Natural killer cell treated with Interleukin-12 subunit alpha and Interleukin-12 subunit beta and Interleukin-15 and Interleukin-18, amount 100 ng/mL, for 72 hours (primary cell): ENCODE measurements at regions not wholly inside any gene's neighbourhood (a gene's known extent, or its start where the extent isn't known, plus 50 kb on each side); places are given as distances from the start of the nearest gene placed in this dataset.
"Not testable (repeated sequence)": the region's sequence is repeated elsewhere in the genome, so short reads cannot be mapped to it uniquely, and the experiment has no call there.

Experiments
- ATAC-seq, 2 donors: fragments of 150-1000 bp; cut with Tn5 transposase in 1 of 2; sonication (Bioruptor Pico), chemical (Tn5 transposase) in 1 of 2; 2 replicates each; pipeline ENCODE4 v1.10.0; 2021
- DNase-seq: peaks from one replicate; pipeline ENCODE4 v3.0.0; 2022; ENCODE audit warnings: low spot score
- H3K27ac Mint-ChIP-seq, 2 donors: 1 replicate in 1 of 2; 2 replicates in 1 of 2; pipeline ENCODE4 v1.8.0; 2022; ENCODE audit warnings: mixed read lengths in 2 of 2, mild to moderate bottlenecking in 1 of 2, moderate library complexity in 1 of 2
- H3K27me3 Mint-ChIP-seq, 2 donors: 1 replicate in 1 of 2; 2 replicates in 1 of 2; pipeline ENCODE4 v1.8.0; 2022; ENCODE audit warnings: mixed read lengths in 2 of 2
- H3K36me3 Mint-ChIP-seq: one replicate; pipeline ENCODE4 v1.8.0; 2022; ENCODE audit warnings: mixed read lengths
- H3K4me1 Mint-ChIP-seq, 2 donors: 1 replicate in 1 of 2; 2 replicates in 1 of 2; pipeline ENCODE4 v1.8.0; 2022; ENCODE audit warnings: low read depth in 2 of 2, mixed read lengths in 2 of 2, mild to moderate bottlenecking in 1 of 2
- H3K4me3 Mint-ChIP-seq: one replicate; pipeline ENCODE4 v1.8.0; 2022; ENCODE audit warnings: mixed read lengths
- H3K9me3 Mint-ChIP-seq: 2 replicates; pipeline ENCODE4 v1.8.0; 2022; ENCODE audit warnings: mixed read lengths

GRCh38 chr2:156003780-156004179 lies 328.7 kb downstream of the NR4A2 start:
- ATAC-seq (no peak), DNase-seq (no peak)
- H3K27me3 Mint-ChIP-seq: no peaks in the 10 kb centered on the region
- H3K9me3 Mint-ChIP-seq: peaks cover 2% of the 10 kb centered on the region
- H3K27ac Mint-ChIP-seq: no peak overlapping the region
- H3K4me1 Mint-ChIP-seq: no peaks in the 10 kb centered on the region
- no peak overlapping the region for H3K4me3 Mint-ChIP-seq
- H3K36me3 Mint-ChIP-seq: no peaks in the 10 kb centered on the region

GRCh38 chr2:156001851-156002250 lies 330.7 kb downstream of the NR4A2 start:
- DNase-seq: no peak
- Mint-ChIP-seq H3K27me3 (no peaks in the 10 kb centered on the region), H3K36me3 (no peaks in the 10 kb centered on the region), H3K4me3 (no peak overlapping the region), H3K9me3 (peaks cover 7% of the 10 kb centered on the region), H3K4me1 (no peaks in the 10 kb centered on the region), H3K27ac (no peak overlapping the region)
- no peak for ATAC-seq

- H3K4me1 Mint-ChIP-seq: no peaks in the 10 kb centered on the region
- no peak overlapping the region for H3K4me3 Mint-ChIP-seq
- no peaks in the 10 kb centered on the region for H3K27me3 Mint-ChIP-seq
- DNase-seq: no peak
- no peak for ATAC-seq
- H3K36me3 Mint-ChIP-seq: no peaks in the 10 kb centered on the region
- H3K9me3 Mint-ChIP-seq: peaks cover 16% of the 10 kb centered on the region
- no peak overlapping the region for H3K27ac Mint-ChIP-seq
Observed at GRCh38 chr2:155997538-155997937, 335.0 kb downstream of the NR4A2 start.

- ATAC-seq: no peak
- Mint-ChIP-seq H3K36me3 (no peaks in the 10 kb centered on the region), H3K4me1 (no peaks in the 10 kb centered on the region), H3K27ac (no peak overlapping the region), H3K4me3 (no peak overlapping the region), H3K27me3 (no peaks in the 10 kb centered on the region), H3K9me3 (peaks cover 14% of the 10 kb centered on the region)
- no peak for DNase-seq
Observed at GRCh38 chr2:155994315-155994714, 338.2 kb downstream of the NR4A2 start.

- H3K4me3 Mint-ChIP-seq: no peak overlapping the region
- no peak for ATAC-seq
- no peak for DNase-seq
- H3K36me3 Mint-ChIP-seq: no peaks in the 10 kb centered on the region
- no peak overlapping the region for H3K27ac Mint-ChIP-seq
- no peaks in the 10 kb centered on the region for H3K4me1 Mint-ChIP-seq
- H3K9me3 Mint-ChIP-seq: peaks cover 9% of the 10 kb centered on the region
- no peaks in the 10 kb centered on the region for H3K27me3 Mint-ChIP-seq
Observed at GRCh38 chr2:155983845-155984244, 348.7 kb downstream of the NR4A2 start.

- H3K4me3 Mint-ChIP-seq: no peak overlapping the region
- no peak overlapping the region for H3K27ac Mint-ChIP-seq
- H3K4me1 Mint-ChIP-seq: no peaks in the 10 kb centered on the region
- H3K9me3 Mint-ChIP-seq: peaks cover 12% of the 10 kb centered on the region
- DNase-seq: no peak
- no peak for ATAC-seq
- H3K27me3 Mint-ChIP-seq: no peaks in the 10 kb centered on the region
- H3K36me3 Mint-ChIP-seq: no peaks in the 10 kb centered on the region
Observed at GRCh38 chr2:155982135-155982534, 350.4 kb downstream of the NR4A2 start.

GRCh38 chr2:155980941-155981560 lies 351.5 kb downstream of the NR4A2 start:
- Mint-ChIP-seq H3K4me1 (no peaks in the 10 kb centered on the region), H3K4me3 (no peak overlapping the region), H3K9me3 (peaks cover 11% of the 10 kb centered on the region), H3K27me3 (no peaks in the 10 kb centered on the region), H3K36me3 (no peaks in the 10 kb centered on the region), H3K27ac (no peak overlapping the region)
- DNase-seq (no peak), ATAC-seq (no peak)

- H3K4me3 Mint-ChIP-seq: no peak overlapping the region
Observed at GRCh38 chr2:155975734-155976133, 356.8 kb downstream of the NR4A2 start.

GRCh38 chr2:155972916-155973315 lies 359.6 kb downstream of the NR4A2 start:
- no peaks in the 10 kb centered on the region for H3K36me3 Mint-ChIP-seq
- no peak overlapping the region for H3K4me3 Mint-ChIP-seq
- H3K9me3 Mint-ChIP-seq: peaks cover 3% of the 10 kb centered on the region
- DNase-seq (no peak), ATAC-seq (no peak)
- no peaks in the 10 kb centered on the region for H3K27me3 Mint-ChIP-seq
- no peak overlapping the region for H3K27ac Mint-ChIP-seq
- no peaks in the 10 kb centered on the region for H3K4me1 Mint-ChIP-seq

More at GRCh38 chr2:155975734-155976133, 356.8 kb downstream of the NR4A2 start:
- DNase-seq (no peak), ATAC-seq (no peak)
- Mint-ChIP-seq H3K4me1 (no peaks in the 10 kb centered on the region), H3K27ac (no peak overlapping the region), H3K9me3 (peaks cover 5% of the 10 kb centered on the region), H3K36me3 (no peaks in the 10 kb centered on the region), H3K27me3 (no peaks in the 10 kb centered on the region)

GRCh38 chr2:155966064-155966471 lies 366.5 kb downstream of the NR4A2 start:
- not testable (repeated sequence) for H3K27me3 Mint-ChIP-seq, ATAC-seq, H3K4me1 Mint-ChIP-seq, H3K36me3 Mint-ChIP-seq, H3K9me3 Mint-ChIP-seq, H3K27ac Mint-ChIP-seq, DNase-seq, H3K4me3 Mint-ChIP-seq

- no peak overlapping the region for H3K27ac Mint-ChIP-seq
- DNase-seq (no peak), ATAC-seq (no peak)
- H3K9me3 Mint-ChIP-seq: peaks cover 4% of the 10 kb centered on the region
- no peaks in the 10 kb centered on the region for H3K27me3 Mint-ChIP-seq
- no peaks in the 10 kb centered on the region for H3K4me1 Mint-ChIP-seq
- H3K4me3 Mint-ChIP-seq: no peak overlapping the region
- H3K36me3 Mint-ChIP-seq: no peaks in the 10 kb centered on the region
Observed at GRCh38 chr2:155965415-155966063, 367.0 kb downstream of the NR4A2 start.

GRCh38 chr2:155961641-155962040 lies 370.9 kb downstream of the NR4A2 start:
- H3K9me3 Mint-ChIP-seq: peaks cover 11% of the 10 kb centered on the region
- no peaks in the 10 kb centered on the region for H3K27me3 Mint-ChIP-seq
- ATAC-seq (no peak), DNase-seq (no peak)
- H3K27ac Mint-ChIP-seq: no peak overlapping the region
- no peak overlapping the region for H3K4me3 Mint-ChIP-seq
- H3K4me1 Mint-ChIP-seq: no peaks in the 10 kb centered on the region
- no peaks in the 10 kb centered on the region for H3K36me3 Mint-ChIP-seq

GRCh38 chr2:155958834-155959233 lies 373.7 kb downstream of the NR4A2 start:
- H3K9me3 Mint-ChIP-seq: peaks cover 11% of the 10 kb centered on the region
- H3K4me3 Mint-ChIP-seq: no peak overlapping the region
- no peak overlapping the region for H3K27ac Mint-ChIP-seq
- H3K36me3 Mint-ChIP-seq: no peaks in the 10 kb centered on the region
- DNase-seq (no peak), ATAC-seq (no peak)
- no peaks in the 10 kb centered on the region for H3K4me1 Mint-ChIP-seq
- no peaks in the 10 kb centered on the region for H3K27me3 Mint-ChIP-seq

- no peak overlapping the region for H3K27ac Mint-ChIP-seq
- H3K4me3 Mint-ChIP-seq: no peak overlapping the region
- no peak for ATAC-seq
- peaks cover 5% of the 10 kb centered on the region for H3K9me3 Mint-ChIP-seq
- DNase-seq: no peak
- no peaks in the 10 kb centered on the region for H3K27me3 Mint-ChIP-seq
- H3K4me1 Mint-ChIP-seq: no peaks in the 10 kb centered on the region
- no peaks in the 10 kb centered on the region for H3K36me3 Mint-ChIP-seq
Observed at GRCh38 chr2:155947069-155947468, 385.5 kb downstream of the NR4A2 start.

- no peaks in the 10 kb centered on the region for H3K36me3 Mint-ChIP-seq
- ATAC-seq (no peak), DNase-seq (no peak)
- no peaks in the 10 kb centered on the region for H3K27me3 Mint-ChIP-seq
- no peak overlapping the region for H3K4me3 Mint-ChIP-seq
- no peak overlapping the region for H3K27ac Mint-ChIP-seq
- H3K4me1 Mint-ChIP-seq: no peaks in the 10 kb centered on the region
- H3K9me3 Mint-ChIP-seq: peaks cover 19% of the 10 kb centered on the region
Observed at GRCh38 chr2:155944218-155944617, 388.3 kb downstream of the NR4A2 start.
